IMR-90 (cell line): ENCODE measurements at regions not wholly inside any gene's neighbourhood (a gene's known extent, or its start where the extent isn't known, plus 50 kb on each side); places are given as distances from the start of the nearest gene placed in this dataset.

Source experiments
- ATAC-seq: fragments of 200-7000 bp; cut with Tn5 transposase; 2 replicates; pipeline ENCODE4 v1.9.1; 2020; ENCODE audit warnings: low read depth, mild to moderate bottlenecking, moderate library complexity
- BruUV-seq: library from RNA; stranded (reverse); fragments of 400-500 nt; replicated peaks from 2 replicates; lab custom pipeline; 2021; lab: Mats Ljungman, UMichigan
- CTCF ChIA-PET: fragments of 300-600 bp; formaldehyde crosslinking; extraction: SDS; loops from one replicate; lab custom pipeline; 2021; ENCODE audit warnings: antibody characterized with exemption; lab: Yijun Ruan, JAX
- POLR2A ChIA-PET: fragments of 300-600 bp; sonication (Branson Sonifier 250); formaldehyde crosslinking; loops from one replicate; lab custom pipeline; 2022; ENCODE audit warnings: antibody characterized with exemption; ENCODE audit not compliant: unreplicated experiment; lab: Charles Lee
- DNase-seq: peaks from one replicate; pipeline ENCODE4 v3.0.0; 2013
- H2AFZ ChIP-seq: replicated peaks from 2 replicates; pipeline ENCODE3; 2013; ENCODE audit warnings: low read length, mild to moderate bottlenecking; ENCODE audit not compliant: poor library complexity
- H2AK5ac ChIP-seq: 2 replicates; pipeline ENCODE4 v1.6.1; 2013; ENCODE audit warnings: low read depth, low read length, inconsistent platforms
- H2AK9ac ChIP-seq: replicated peaks from 2 replicates; pipeline ENCODE3; 2013; ENCODE audit warnings: mild to moderate bottlenecking, low read depth, low read length, moderate library complexity; ENCODE audit not compliant: poor library complexity
- H2BK120ac ChIP-seq: 2 replicates; pipeline ENCODE4 v1.6.1; 2013; ENCODE audit warnings: low read depth, low read length, inconsistent platforms
- H2BK15ac ChIP-seq: 3 replicates; pipeline ENCODE4 v1.6.1; 2013; ENCODE audit warnings: low read depth, low read length, inconsistent platforms
- H2BK20ac ChIP-seq: 2 replicates; pipeline ENCODE4 v1.6.1; 2013; ENCODE audit warnings: low read depth, mild to moderate bottlenecking, inconsistent platforms, low read length, moderate library complexity
- H2BK5ac ChIP-seq: 2 replicates; pipeline ENCODE4 v1.6.1; 2013; ENCODE audit warnings: mild to moderate bottlenecking, low read depth, low read length, inconsistent platforms; ENCODE audit not compliant: poor library complexity, severe bottlenecking
- H3K14ac ChIP-seq: replicated peaks from 2 replicates; pipeline ENCODE4 v1.6.1; 2013; ENCODE audit warnings: low read depth, low read length, inconsistent platforms
- H3K18ac ChIP-seq: 2 replicates; pipeline ENCODE4 v1.6.1; 2013; ENCODE audit warnings: low read depth, low read length, control low read depth
- H3K23ac ChIP-seq: 2 replicates; pipeline ENCODE4 v1.6.1; 2013; ENCODE audit warnings: low read depth, low read length, inconsistent platforms
- H3K27ac ChIP-seq: 2 replicates; pipeline ENCODE4 v1.5.1; 2013; ENCODE audit warnings: mild to moderate bottlenecking, control low read depth, low read length; ENCODE audit not compliant: insufficient read depth
- H3K27me3 ChIP-seq: 2 replicates; pipeline ENCODE4 v1.6.1; 2013; ENCODE audit warnings: low read length; ENCODE audit not compliant: control insufficient read depth, insufficient read depth
- H3K36me3 ChIP-seq: 2 replicates; pipeline ENCODE4 v1.6.1; 2013; ENCODE audit warnings: low read length, mixed read lengths; ENCODE audit not compliant: control insufficient read depth, insufficient read depth
- H3K4ac ChIP-seq: 2 replicates; pipeline ENCODE4 v1.6.1; 2013; ENCODE audit warnings: low read depth, low read length, inconsistent platforms
- H3K4me1 ChIP-seq: 2 replicates; pipeline ENCODE4 v1.6.1; 2013; ENCODE audit warnings: low read length, mixed read lengths; ENCODE audit not compliant: control insufficient read depth, insufficient read depth
- H3K4me2 ChIP-seq: 2 replicates; pipeline ENCODE4 v1.6.1; 2013; ENCODE audit warnings: low read depth, mild to moderate bottlenecking, control low read depth, low read length, moderate library complexity
- H3K4me3 ChIP-seq: 2 replicates; pipeline ENCODE4 v1.5.1; 2013; ENCODE audit warnings: low read depth, mild to moderate bottlenecking, control low read depth, low read length, moderate library complexity; ENCODE audit not compliant: insufficient read depth
- H3K56ac ChIP-seq: 2 replicates; pipeline ENCODE4 v1.6.1; 2013; ENCODE audit warnings: low read length, inconsistent platforms; ENCODE audit not compliant: insufficient read depth; ENCODE audit errors: extremely low read depth
- H3K79me1 ChIP-seq, 2 experiments: 2 replicates each; pipeline ENCODE4 v1.6.1; 2013; ENCODE audit warnings: low read length in 2 of 2, inconsistent platforms in 1 of 2, low read depth in 1 of 2
- H3K9ac ChIP-seq: 2 replicates; pipeline ENCODE4 v1.6.1; 2013; ENCODE audit warnings: low read depth, low read length, control low read depth
- H3K9me1 ChIP-seq: 2 replicates; pipeline ENCODE4 v1.6.1; 2013; ENCODE audit warnings: low read length, inconsistent platforms; ENCODE audit not compliant: insufficient read depth
- H3K9me3 ChIP-seq: 2 replicates; pipeline ENCODE4 v1.6.1; 2013; ENCODE audit warnings: low read length; ENCODE audit not compliant: control insufficient read depth, insufficient read depth
- H4K20me1 ChIP-seq: 2 replicates; pipeline ENCODE4 v1.6.1; 2013; ENCODE audit warnings: low read length, inconsistent platforms; ENCODE audit not compliant: insufficient read depth
- H4K5ac ChIP-seq: 2 replicates; pipeline ENCODE4 v1.6.1; 2013; ENCODE audit warnings: mild to moderate bottlenecking, low read depth, low read length, control low read depth
- H4K8ac ChIP-seq, 2 experiments: 2 replicates each; pipeline ENCODE4 v1.6.1; 2013; ENCODE audit warnings: low read depth in 2 of 2, low read length in 2 of 2, control low read depth in 1 of 2, inconsistent platforms in 1 of 2
- H4K91ac ChIP-seq: 2 replicates; pipeline ENCODE4 v1.6.1; 2013; ENCODE audit warnings: low read depth, low read length, inconsistent platforms; ENCODE audit not compliant: insufficient read depth
- CHD1 ChIP-seq: IDR thresholded peaks from 2 replicates; pipeline ENCODE4 v1.6.1; 2012; ENCODE audit warnings: low read depth, low read length, improper control_type of control experiment
- CTCF ChIP-seq: conservative IDR thresholded peaks from 2 replicates; pipeline ENCODE4 v1.5.1; 2012; ENCODE audit warnings: mild to moderate bottlenecking, low read depth, low read length, improper control_type of control experiment
- ELK1 ChIP-seq: fragments of 150-350 bp; IDR thresholded peaks from 2 replicates; pipeline ENCODE4 v1.6.1; 2016; ENCODE audit warnings: low read depth, mild to moderate bottlenecking, low read length, moderate library complexity, borderline replicate concordance
- MAFK ChIP-seq: IDR thresholded peaks from 2 replicates; pipeline ENCODE4 v1.6.1; 2012; ENCODE audit warnings: low read depth, low read length, improper control_type of control experiment
- NFE2L2 ChIP-seq: fragments of 150-350 bp; IDR thresholded peaks from 2 replicates; pipeline ENCODE4 v1.6.1; 2016; ENCODE audit warnings: low read depth, mild to moderate bottlenecking, low read length
- POLR2A ChIP-seq: IDR thresholded peaks from 2 replicates; pipeline ENCODE4 v1.6.1; 2012; ENCODE audit warnings: mild to moderate bottlenecking, low read depth, low read length
- RAD21 ChIP-seq: IDR thresholded peaks from 2 replicates; pipeline ENCODE4 v1.6.1; 2012; ENCODE audit warnings: low read length, improper control_type of control experiment
- RCOR1 ChIP-seq: IDR thresholded peaks from 2 replicates; pipeline ENCODE4 v1.6.1; 2012; ENCODE audit warnings: mild to moderate bottlenecking, low read length, improper control_type of control experiment; ENCODE audit not compliant: insufficient replicate concordance
- RFX5 ChIP-seq: IDR thresholded peaks from 2 replicates; pipeline ENCODE4 v1.8.0; 2012; ENCODE audit warnings: low read depth, mild to moderate bottlenecking, low read length, moderate library complexity
- SMC3 ChIP-seq: fragments of 150-350 bp; IDR thresholded peaks from 2 replicates; pipeline ENCODE4 v1.6.1; 2016; ENCODE audit warnings: low read depth, mild to moderate bottlenecking, antibody characterized with exemption, low read length, moderate library complexity
- USF2 ChIP-seq: fragments of 150-350 bp; IDR thresholded peaks from 2 replicates; pipeline ENCODE4 v1.6.1; 2017; ENCODE audit warnings: mild to moderate bottlenecking, antibody characterized with exemption, low read length, low read depth
- WGBS, 2 experiments: methylation state at CpG; one replicate each; pipeline versions ENCODE4 v1.1.5 to v1.1.7; 2013; ENCODE audit warnings: missing lambda C conversion rate in 2 of 2; ENCODE audit not compliant: insufficient read length in 1 of 2; ENCODE audit errors: extremely low coverage in 2 of 2; 5-methylcytosine and 5-hydroxymethylcytosine counted together
- dilution Hi-C: fragments of 300-500 bp; cut with HindIII; formaldehyde crosslinking; loops from one replicate; pipeline ENCODE4 v1.14.3; 2018; ENCODE audit warnings: low sequenced_read_pairs; ENCODE audit not compliant: unreplicated experiment
- in situ Hi-C: fragments of 300-500 bp; cut with MboI; formaldehyde crosslinking; loops from 3 replicates; pipeline ENCODE4 v1.14.3; 2019; ENCODE audit warnings: low sequenced_read_pairs, inconsistent platforms, mixed read lengths
- intact Hi-C: fragments of 100-400 bp; cut with micrococcal nuclease; formaldehyde crosslinking; loops from 2 replicates; pipeline ENCODE4 v1.10.0; 2022

- Histone ChIP-seq H2BK20ac (no peak overlapping the region), H3K9ac (no peak overlapping the region), H3K9me1 (no peaks in the 10 kb centered on the region), H3K27ac (no peak overlapping the region), H4K91ac (no peak overlapping the region), H3K18ac (no peak overlapping the region), H3K4me2 (no peak overlapping the region), H3K36me3 (no peaks in the 10 kb centered on the region), H3K9me3 (no peaks in the 10 kb centered on the region), H3K14ac (no peak overlapping the region), H3K79me1 (no peaks in the 10 kb centered on the region), H2AK9ac (no peak overlapping the region), H3K4me3 (no peak overlapping the region), H2AK5ac (no peak overlapping the region), H3K23ac (no peak overlapping the region), H2AFZ (no peak overlapping the region), H3K4ac (no peak overlapping the region), H2BK120ac (no peak overlapping the region), H4K5ac (no peak overlapping the region), H2BK15ac (no peak overlapping the region), H4K20me1 (no peaks in the 10 kb centered on the region), H3K56ac (no peak overlapping the region), H2BK5ac (no peak overlapping the region), H4K8ac (no peak overlapping the region), H3K27me3 (no peaks in the 10 kb centered on the region), H3K4me1 (no peaks in the 10 kb centered on the region)
- ChIA-PET POLR2A (no interaction called here), CTCF (no interaction called here)
- WGBS, 2 experiments: no CpG with 5 or more reads among the region's 2 CpGs
- no peak for DNase-seq
- intact Hi-C loops: no loop called here
- dilution Hi-C loops: no loop called here
- BruUV-seq: no TSS peak
- no peak for TF ChIP-seq ELK1
- TF ChIP-seq MAFK: no peak
- no peak for TF ChIP-seq NFE2L2
- no peak for TF ChIP-seq RFX5
- no peak for TF ChIP-seq RAD21
- no peak for TF ChIP-seq POLR2A
- TF ChIP-seq SMC3: no peak
- TF ChIP-seq RCOR1: no peak
- TF ChIP-seq USF2: no peak
- no peak for TF ChIP-seq CHD1
- TF ChIP-seq CTCF: no peak
- ATAC-seq: no peak
- in situ Hi-C loops: no loop called here
These were observed 283.0 kb downstream of the CEMIP2 start for GRCh38 chr9:71485326-71485725.
